ENCODE measurements at regions not wholly inside any gene's neighbourhood (a gene's known extent, or its start where the extent isn't known, plus 50 kb on each side); places are given as distances from the start of the nearest gene placed in this dataset.

- TF ChIP-seq TEAD4 (IDR thresholded peaks at IDR 0.05) = no peak
- TF ChIP-seq YY1 (IDR thresholded peaks at IDR 0.05; ENCODE audit: low read depth) = no peak
These were observed 53.4 kb upstream of the PTGFR start for GRCh38 chr1:78437396-78437795.
